ENCODE measurements at regions not wholly inside any gene's neighbourhood (a gene's known extent, or its start where the extent isn't known, plus 50 kb on each side); places are given as distances from the start of the nearest gene placed in this dataset.
"Not testable (repeated sequence)": the region's sequence is repeated elsewhere in the genome, so short reads cannot be mapped to it uniquely, and the experiment has no call there.

- TF ChIP-seq, protein P1, sequence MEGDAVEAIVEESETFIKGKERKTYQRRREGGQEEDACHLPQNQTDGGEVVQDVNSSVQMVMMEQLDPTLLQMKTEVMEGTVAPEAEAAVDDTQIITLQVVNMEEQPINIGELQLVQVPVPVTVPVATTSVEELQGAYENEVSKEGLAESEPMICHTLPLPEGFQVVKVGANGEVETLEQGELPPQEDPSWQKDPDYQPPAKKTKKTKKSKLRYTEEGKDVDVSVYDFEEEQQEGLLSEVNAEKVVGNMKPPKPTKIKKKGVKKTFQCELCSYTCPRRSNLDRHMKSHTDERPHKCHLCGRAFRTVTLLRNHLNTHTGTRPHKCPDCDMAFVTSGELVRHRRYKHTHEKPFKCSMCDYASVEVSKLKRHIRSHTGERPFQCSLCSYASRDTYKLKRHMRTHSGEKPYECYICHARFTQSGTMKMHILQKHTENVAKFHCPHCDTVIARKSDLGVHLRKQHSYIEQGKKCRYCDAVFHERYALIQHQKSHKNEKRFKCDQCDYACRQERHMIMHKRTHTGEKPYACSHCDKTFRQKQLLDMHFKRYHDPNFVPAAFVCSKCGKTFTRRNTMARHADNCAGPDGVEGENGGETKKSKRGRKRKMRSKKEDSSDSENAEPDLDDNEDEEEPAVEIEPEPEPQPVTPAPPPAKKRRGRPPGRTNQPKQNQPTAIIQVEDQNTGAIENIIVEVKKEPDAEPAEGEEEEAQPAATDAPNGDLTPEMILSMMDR (IDR thresholded peaks at IDR 0.05) = not testable (repeated sequence)
- not testable (repeated sequence) for TF ChIP-seq EP300 (IDR thresholded peaks at IDR 0.05)
Measured at GRCh38 chr4:127529879-127530278, 102.9 kb upstream of the INTU start.

Data from suprapubic skin (tissue), 3 donors.